ENCODE measurements at regions not wholly inside any gene's neighbourhood (a gene's known extent, or its start where the extent isn't known, plus 50 kb on each side); places are given as distances from the start of the nearest gene placed in this dataset.

GRCh38 chr2:224287531-224287930, 114.4 kb downstream of the FAM124B start:
- Histone ChIP-seq H4K20me1 (ENCODE audit: insufficient read depth) (no peaks in the 10 kb centered on the region), H3K4me3 (ENCODE audit: low read length) (no peak overlapping the region), H3K27ac (ENCODE audit: low read length) (no peak overlapping the region), H3K36me3 (ENCODE audit: insufficient read depth, low read length) (no peaks in the 10 kb centered on the region), H3K79me2 (replicated peaks; ENCODE audit: insufficient read depth, low read length) (no peaks in the 10 kb centered on the region), H2AFZ (ENCODE audit: low read depth, low read length) (no peak overlapping the region), H3F3A (ENCODE audit: insufficient read depth, low read length, poor library complexity, severe bottlenecking) (no peaks in the 10 kb centered on the region), H3K9me3 (ENCODE audit: low read length) (no peaks in the 10 kb centered on the region), H3K9ac (ENCODE audit: low read length) (no peak overlapping the region), H3K4me2 (ENCODE audit: low read length) (no peak overlapping the region), H3K9me2 (ENCODE audit: insufficient read depth, low read length) (no peaks in the 10 kb centered on the region), H3K27me3 (ENCODE audit: insufficient read depth, low read depth, low read length) (no peaks in the 10 kb centered on the region)
- TF ChIP-seq EZH2 (IDR thresholded peaks at IDR 0.05; ENCODE audit: borderline replicate concordance, insufficient read depth, low read length, poor library complexity, severe bottlenecking) (no peak), TAF1 (IDR thresholded peaks at IDR 0.05; ENCODE audit: low read depth) (no peak)

DNA sequence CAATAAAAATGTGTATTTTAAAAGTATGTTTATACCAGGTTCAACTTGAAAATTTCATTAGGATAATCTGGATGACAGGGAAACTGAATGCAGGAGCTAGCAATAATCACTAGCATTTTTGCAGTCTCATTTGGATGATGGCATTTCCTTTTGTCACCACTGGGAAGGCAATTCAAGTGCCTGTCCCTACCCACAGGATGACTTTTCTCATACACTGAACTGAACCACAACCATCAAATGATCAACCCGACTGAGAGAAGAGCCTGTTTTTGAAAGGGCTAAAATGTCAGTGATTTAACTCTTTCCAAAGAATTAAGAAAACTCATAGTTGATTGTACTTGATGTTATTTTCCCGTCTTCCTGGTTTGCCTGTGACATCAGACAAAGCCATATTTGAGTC, 115.0 kb downstream of the FAM124B start:
- Histone ChIP-seq H3K9me3 (ENCODE audit: low read length) (no peaks in the 10 kb centered on the region), H3K36me3 (ENCODE audit: insufficient read depth, low read length) (no peaks in the 10 kb centered on the region), H3K9me2 (ENCODE audit: insufficient read depth, low read length) (no peaks in the 10 kb centered on the region), H3K27ac (ENCODE audit: low read length) (no peak overlapping the region), H3F3A (ENCODE audit: insufficient read depth, low read length, poor library complexity, severe bottlenecking) (no peaks in the 10 kb centered on the region), H3K27me3 (ENCODE audit: insufficient read depth, low read depth, low read length) (no peaks in the 10 kb centered on the region), H3K4me3 (ENCODE audit: low read length) (no peak overlapping the region), H4K20me1 (ENCODE audit: insufficient read depth) (no peaks in the 10 kb centered on the region), H2AFZ (ENCODE audit: low read depth, low read length) (no peak overlapping the region), H3K4me2 (ENCODE audit: low read length) (no peak overlapping the region), H3K79me2 (replicated peaks; ENCODE audit: insufficient read depth, low read length) (no peaks in the 10 kb centered on the region), H3K9ac (ENCODE audit: low read length) (no peak overlapping the region)
- TF ChIP-seq EZH2 (IDR thresholded peaks at IDR 0.05; ENCODE audit: borderline replicate concordance, insufficient read depth, low read length, poor library complexity, severe bottlenecking), result no peak
- no peak for TF ChIP-seq SMC3 (conservative IDR thresholded peaks at IDR 0.05; ENCODE audit: poor library complexity)
- TF ChIP-seq, protein P1, sequence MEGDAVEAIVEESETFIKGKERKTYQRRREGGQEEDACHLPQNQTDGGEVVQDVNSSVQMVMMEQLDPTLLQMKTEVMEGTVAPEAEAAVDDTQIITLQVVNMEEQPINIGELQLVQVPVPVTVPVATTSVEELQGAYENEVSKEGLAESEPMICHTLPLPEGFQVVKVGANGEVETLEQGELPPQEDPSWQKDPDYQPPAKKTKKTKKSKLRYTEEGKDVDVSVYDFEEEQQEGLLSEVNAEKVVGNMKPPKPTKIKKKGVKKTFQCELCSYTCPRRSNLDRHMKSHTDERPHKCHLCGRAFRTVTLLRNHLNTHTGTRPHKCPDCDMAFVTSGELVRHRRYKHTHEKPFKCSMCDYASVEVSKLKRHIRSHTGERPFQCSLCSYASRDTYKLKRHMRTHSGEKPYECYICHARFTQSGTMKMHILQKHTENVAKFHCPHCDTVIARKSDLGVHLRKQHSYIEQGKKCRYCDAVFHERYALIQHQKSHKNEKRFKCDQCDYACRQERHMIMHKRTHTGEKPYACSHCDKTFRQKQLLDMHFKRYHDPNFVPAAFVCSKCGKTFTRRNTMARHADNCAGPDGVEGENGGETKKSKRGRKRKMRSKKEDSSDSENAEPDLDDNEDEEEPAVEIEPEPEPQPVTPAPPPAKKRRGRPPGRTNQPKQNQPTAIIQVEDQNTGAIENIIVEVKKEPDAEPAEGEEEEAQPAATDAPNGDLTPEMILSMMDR (IDR thresholded peaks at IDR 0.05; ENCODE audit: poor library complexity, severe bottlenecking), result no peak
- no peak for TF ChIP-seq TAF1 (IDR thresholded peaks at IDR 0.05; ENCODE audit: low read depth)
- TF ChIP-seq, protein P2, sequence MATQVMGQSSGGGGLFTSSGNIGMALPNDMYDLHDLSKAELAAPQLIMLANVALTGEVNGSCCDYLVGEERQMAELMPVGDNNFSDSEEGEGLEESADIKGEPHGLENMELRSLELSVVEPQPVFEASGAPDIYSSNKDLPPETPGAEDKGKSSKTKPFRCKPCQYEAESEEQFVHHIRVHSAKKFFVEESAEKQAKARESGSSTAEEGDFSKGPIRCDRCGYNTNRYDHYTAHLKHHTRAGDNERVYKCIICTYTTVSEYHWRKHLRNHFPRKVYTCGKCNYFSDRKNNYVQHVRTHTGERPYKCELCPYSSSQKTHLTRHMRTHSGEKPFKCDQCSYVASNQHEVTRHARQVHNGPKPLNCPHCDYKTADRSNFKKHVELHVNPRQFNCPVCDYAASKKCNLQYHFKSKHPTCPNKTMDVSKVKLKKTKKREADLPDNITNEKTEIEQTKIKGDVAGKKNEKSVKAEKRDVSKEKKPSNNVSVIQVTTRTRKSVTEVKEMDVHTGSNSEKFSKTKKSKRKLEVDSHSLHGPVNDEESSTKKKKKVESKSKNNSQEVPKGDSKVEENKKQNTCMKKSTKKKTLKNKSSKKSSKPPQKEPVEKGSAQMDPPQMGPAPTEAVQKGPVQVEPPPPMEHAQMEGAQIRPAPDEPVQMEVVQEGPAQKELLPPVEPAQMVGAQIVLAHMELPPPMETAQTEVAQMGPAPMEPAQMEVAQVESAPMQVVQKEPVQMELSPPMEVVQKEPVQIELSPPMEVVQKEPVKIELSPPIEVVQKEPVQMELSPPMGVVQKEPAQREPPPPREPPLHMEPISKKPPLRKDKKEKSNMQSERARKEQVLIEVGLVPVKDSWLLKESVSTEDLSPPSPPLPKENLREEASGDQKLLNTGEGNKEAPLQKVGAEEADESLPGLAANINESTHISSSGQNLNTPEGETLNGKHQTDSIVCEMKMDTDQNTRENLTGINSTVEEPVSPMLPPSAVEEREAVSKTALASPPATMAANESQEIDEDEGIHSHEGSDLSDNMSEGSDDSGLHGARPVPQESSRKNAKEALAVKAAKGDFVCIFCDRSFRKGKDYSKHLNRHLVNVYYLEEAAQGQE (IDR thresholded peaks at IDR 0.05; ENCODE audit: borderline replicate concordance), result no peak
- TF ChIP-seq RAD21 (conservative IDR thresholded peaks at IDR 0.05), result no peak
- no peak for TF ChIP-seq EP300 (conservative IDR thresholded peaks at IDR 0.05; ENCODE audit: poor library complexity, severe bottlenecking)
- no peak for TF ChIP-seq MXI1 (conservative IDR thresholded peaks at IDR 0.05; ENCODE audit: poor library complexity, severe bottlenecking)
- TF ChIP-seq POLR2AphosphoS5 (IDR thresholded peaks at IDR 0.05), result no peak

All from neural cell (in vitro differentiated cells).